ENCODE measurements at regions not wholly inside any gene's neighbourhood (a gene's known extent, or its start where the extent isn't known, plus 50 kb on each side); places are given as distances from the start of the nearest gene placed in this dataset.

- TF ChIP-seq CTCF (IDR thresholded peaks at IDR 0.05 in 4 of 5, conservative IDR thresholded peaks at IDR 0.05 in 1 of 5) (no peak), POLR2A (IDR thresholded peaks at IDR 0.05) (no peak)
Observed at GRCh38 chr7:159271781-159272180, 127.1 kb upstream of the VIPR2 start.

All from gastrocnemius medialis (tissue), 4 donors.